Testis (tissue), 2 donors: ENCODE measurements at regions not wholly inside any gene's neighbourhood (a gene's known extent, or its start where the extent isn't known, plus 50 kb on each side); places are given as distances from the start of the nearest gene placed in this dataset.

Source experiments
- CTCF ChIP-seq, 3 experiments: fragments of 450-650 bp in 2 of 3; fragments of 200-600 bp in 1 of 3; sonication (generic) in 1 of 3; IDR thresholded peaks; one replicate each; pipeline ENCODE4 v1.5.1; 2016 to 2019; ENCODE audit warnings: antibody characterized with exemption in 3 of 3, mild to moderate bottlenecking in 2 of 3, moderate library complexity in 1 of 3
- POLR2A ChIP-seq: fragments of 450-650 bp; IDR thresholded peaks from one replicate; pipeline ENCODE4 v1.6.1; 2017; ENCODE audit warnings: antibody characterized with exemption, mild to moderate bottlenecking, moderate library complexity

GRCh38 chr11:133745791-133746190, 99.5 kb downstream of the SPATA19 start:
- TF ChIP-seq CTCF (IDR thresholded peaks at IDR 0.05) (no peak), POLR2A (no peak)
